IMR-90 (cell line): ENCODE measurements at regions not wholly inside any gene's neighbourhood (a gene's known extent, or its start where the extent isn't known, plus 50 kb on each side); places are given as distances from the start of the nearest gene placed in this dataset.

ENCODE experiments used
- ATAC-seq: fragments of 200-7000 bp; cut with Tn5 transposase; 2 replicates; pipeline ENCODE4 v1.9.1; 2020; ENCODE audit warnings: low read depth, mild to moderate bottlenecking, moderate library complexity
- BruUV-seq: library from RNA; stranded (reverse); fragments of 400-500 nt; replicated peaks from 2 replicates; lab custom pipeline; 2021; lab: Mats Ljungman, UMichigan
- CTCF ChIA-PET: fragments of 300-600 bp; formaldehyde crosslinking; extraction: SDS; loops from one replicate; lab custom pipeline; 2021; ENCODE audit warnings: antibody characterized with exemption; lab: Yijun Ruan, JAX
- POLR2A ChIA-PET: fragments of 300-600 bp; sonication (Branson Sonifier 250); formaldehyde crosslinking; loops from one replicate; lab custom pipeline; 2022; ENCODE audit warnings: antibody characterized with exemption; ENCODE audit not compliant: unreplicated experiment; lab: Charles Lee
- DNase-seq: peaks from one replicate; pipeline ENCODE4 v3.0.0; 2013
- H2AFZ ChIP-seq: replicated peaks from 2 replicates; pipeline ENCODE3; 2013; ENCODE audit warnings: low read length, mild to moderate bottlenecking; ENCODE audit not compliant: poor library complexity
- H2AK5ac ChIP-seq: 2 replicates; pipeline ENCODE4 v1.6.1; 2013; ENCODE audit warnings: low read depth, low read length, inconsistent platforms
- H2AK9ac ChIP-seq: replicated peaks from 2 replicates; pipeline ENCODE3; 2013; ENCODE audit warnings: mild to moderate bottlenecking, low read depth, low read length, moderate library complexity; ENCODE audit not compliant: poor library complexity
- H2BK120ac ChIP-seq: 2 replicates; pipeline ENCODE4 v1.6.1; 2013; ENCODE audit warnings: low read depth, low read length, inconsistent platforms
- H2BK15ac ChIP-seq: 3 replicates; pipeline ENCODE4 v1.6.1; 2013; ENCODE audit warnings: low read depth, low read length, inconsistent platforms
- H2BK20ac ChIP-seq: 2 replicates; pipeline ENCODE4 v1.6.1; 2013; ENCODE audit warnings: low read depth, mild to moderate bottlenecking, inconsistent platforms, low read length, moderate library complexity
- H2BK5ac ChIP-seq: 2 replicates; pipeline ENCODE4 v1.6.1; 2013; ENCODE audit warnings: mild to moderate bottlenecking, low read depth, low read length, inconsistent platforms; ENCODE audit not compliant: poor library complexity, severe bottlenecking
- H3K14ac ChIP-seq: replicated peaks from 2 replicates; pipeline ENCODE4 v1.6.1; 2013; ENCODE audit warnings: low read depth, low read length, inconsistent platforms
- H3K18ac ChIP-seq: 2 replicates; pipeline ENCODE4 v1.6.1; 2013; ENCODE audit warnings: low read depth, low read length, control low read depth
- H3K23ac ChIP-seq: 2 replicates; pipeline ENCODE4 v1.6.1; 2013; ENCODE audit warnings: low read depth, low read length, inconsistent platforms
- H3K27ac ChIP-seq: 2 replicates; pipeline ENCODE4 v1.5.1; 2013; ENCODE audit warnings: mild to moderate bottlenecking, control low read depth, low read length; ENCODE audit not compliant: insufficient read depth
- H3K27me3 ChIP-seq: 2 replicates; pipeline ENCODE4 v1.6.1; 2013; ENCODE audit warnings: low read length; ENCODE audit not compliant: control insufficient read depth, insufficient read depth
- H3K36me3 ChIP-seq: 2 replicates; pipeline ENCODE4 v1.6.1; 2013; ENCODE audit warnings: low read length, mixed read lengths; ENCODE audit not compliant: control insufficient read depth, insufficient read depth
- H3K4ac ChIP-seq: 2 replicates; pipeline ENCODE4 v1.6.1; 2013; ENCODE audit warnings: low read depth, low read length, inconsistent platforms
- H3K4me1 ChIP-seq: 2 replicates; pipeline ENCODE4 v1.6.1; 2013; ENCODE audit warnings: low read length, mixed read lengths; ENCODE audit not compliant: control insufficient read depth, insufficient read depth
- H3K4me2 ChIP-seq: 2 replicates; pipeline ENCODE4 v1.6.1; 2013; ENCODE audit warnings: low read depth, mild to moderate bottlenecking, control low read depth, low read length, moderate library complexity
- H3K4me3 ChIP-seq: 2 replicates; pipeline ENCODE4 v1.5.1; 2013; ENCODE audit warnings: low read depth, mild to moderate bottlenecking, control low read depth, low read length, moderate library complexity; ENCODE audit not compliant: insufficient read depth
- H3K56ac ChIP-seq: 2 replicates; pipeline ENCODE4 v1.6.1; 2013; ENCODE audit warnings: low read length, inconsistent platforms; ENCODE audit not compliant: insufficient read depth; ENCODE audit errors: extremely low read depth
- H3K79me1 ChIP-seq, 2 experiments: 2 replicates each; pipeline ENCODE4 v1.6.1; 2013; ENCODE audit warnings: low read length in 2 of 2, inconsistent platforms in 1 of 2, low read depth in 1 of 2
- H3K9ac ChIP-seq: 2 replicates; pipeline ENCODE4 v1.6.1; 2013; ENCODE audit warnings: low read depth, low read length, control low read depth
- H3K9me1 ChIP-seq: 2 replicates; pipeline ENCODE4 v1.6.1; 2013; ENCODE audit warnings: low read length, inconsistent platforms; ENCODE audit not compliant: insufficient read depth
- H3K9me3 ChIP-seq: 2 replicates; pipeline ENCODE4 v1.6.1; 2013; ENCODE audit warnings: low read length; ENCODE audit not compliant: control insufficient read depth, insufficient read depth
- H4K20me1 ChIP-seq: 2 replicates; pipeline ENCODE4 v1.6.1; 2013; ENCODE audit warnings: low read length, inconsistent platforms; ENCODE audit not compliant: insufficient read depth
- H4K5ac ChIP-seq: 2 replicates; pipeline ENCODE4 v1.6.1; 2013; ENCODE audit warnings: mild to moderate bottlenecking, low read depth, low read length, control low read depth
- H4K8ac ChIP-seq, 2 experiments: 2 replicates each; pipeline ENCODE4 v1.6.1; 2013; ENCODE audit warnings: low read depth in 2 of 2, low read length in 2 of 2, control low read depth in 1 of 2, inconsistent platforms in 1 of 2
- H4K91ac ChIP-seq: 2 replicates; pipeline ENCODE4 v1.6.1; 2013; ENCODE audit warnings: low read depth, low read length, inconsistent platforms; ENCODE audit not compliant: insufficient read depth
- BHLHE40 ChIP-seq: fragments of 150-350 bp; IDR thresholded peaks from 2 replicates; pipeline ENCODE4 v1.6.1; 2016; ENCODE audit warnings: mild to moderate bottlenecking, low read depth, low read length
- CEBPB ChIP-seq: IDR thresholded peaks from 2 replicates; pipeline ENCODE4 v1.6.1; 2012; ENCODE audit warnings: low read depth, low read length, improper control_type of control experiment
- CHD1 ChIP-seq: IDR thresholded peaks from 2 replicates; pipeline ENCODE4 v1.6.1; 2012; ENCODE audit warnings: low read depth, low read length, improper control_type of control experiment
- ELK1 ChIP-seq: fragments of 150-350 bp; IDR thresholded peaks from 2 replicates; pipeline ENCODE4 v1.6.1; 2016; ENCODE audit warnings: low read depth, mild to moderate bottlenecking, low read length, moderate library complexity, borderline replicate concordance
- FOS ChIP-seq: fragments of 150-350 bp; IDR thresholded peaks from 2 replicates; pipeline ENCODE4 v1.6.1; 2016; ENCODE audit warnings: low read depth, low read length
- MAFK ChIP-seq: IDR thresholded peaks from 2 replicates; pipeline ENCODE4 v1.6.1; 2012; ENCODE audit warnings: low read depth, low read length, improper control_type of control experiment
- MAZ ChIP-seq: IDR thresholded peaks from 2 replicates; pipeline ENCODE4 v1.6.1; 2012; ENCODE audit warnings: low read depth, mild to moderate bottlenecking, low read length, improper control_type of control experiment, moderate library complexity, borderline replicate concordance
- MXI1 ChIP-seq: IDR thresholded peaks from 2 replicates; pipeline ENCODE4 v1.6.1; 2012; ENCODE audit warnings: low read depth, mild to moderate bottlenecking, low read length, moderate library complexity, borderline replicate concordance
- NFE2L2 ChIP-seq: fragments of 150-350 bp; IDR thresholded peaks from 2 replicates; pipeline ENCODE4 v1.6.1; 2016; ENCODE audit warnings: low read depth, mild to moderate bottlenecking, low read length
- POLR2A ChIP-seq: IDR thresholded peaks from 2 replicates; pipeline ENCODE4 v1.6.1; 2012; ENCODE audit warnings: mild to moderate bottlenecking, low read depth, low read length
- RAD21 ChIP-seq: IDR thresholded peaks from 2 replicates; pipeline ENCODE4 v1.6.1; 2012; ENCODE audit warnings: low read length, improper control_type of control experiment
- RCOR1 ChIP-seq: IDR thresholded peaks from 2 replicates; pipeline ENCODE4 v1.6.1; 2012; ENCODE audit warnings: mild to moderate bottlenecking, low read length, improper control_type of control experiment; ENCODE audit not compliant: insufficient replicate concordance
- RFX5 ChIP-seq: IDR thresholded peaks from 2 replicates; pipeline ENCODE4 v1.8.0; 2012; ENCODE audit warnings: low read depth, mild to moderate bottlenecking, low read length, moderate library complexity
- SMC3 ChIP-seq: fragments of 150-350 bp; IDR thresholded peaks from 2 replicates; pipeline ENCODE4 v1.6.1; 2016; ENCODE audit warnings: low read depth, mild to moderate bottlenecking, antibody characterized with exemption, low read length, moderate library complexity
- WGBS, 2 experiments: methylation state at CpG; one replicate each; pipeline versions ENCODE4 v1.1.5 to v1.1.7; 2013; ENCODE audit warnings: missing lambda C conversion rate in 2 of 2; ENCODE audit not compliant: insufficient read length in 1 of 2; ENCODE audit errors: extremely low coverage in 2 of 2; 5-methylcytosine and 5-hydroxymethylcytosine counted together
- dilution Hi-C: fragments of 300-500 bp; cut with HindIII; formaldehyde crosslinking; loops from one replicate; pipeline ENCODE4 v1.14.3; 2018; ENCODE audit warnings: low sequenced_read_pairs; ENCODE audit not compliant: unreplicated experiment
- in situ Hi-C: fragments of 300-500 bp; cut with MboI; formaldehyde crosslinking; loops from 3 replicates; pipeline ENCODE4 v1.14.3; 2019; ENCODE audit warnings: low sequenced_read_pairs, inconsistent platforms, mixed read lengths
- intact Hi-C: fragments of 100-400 bp; cut with micrococcal nuclease; formaldehyde crosslinking; loops from 2 replicates; pipeline ENCODE4 v1.10.0; 2022
- TF ChIP-seq, protein P1 (sequence below): conservative IDR thresholded peaks from 2 replicates; pipeline ENCODE4 v1.5.1; 2012; ENCODE audit warnings: mild to moderate bottlenecking, low read depth, low read length, improper control_type of control experiment
- TF ChIP-seq, protein P2 (sequence below): fragments of 150-350 bp; IDR thresholded peaks from 2 replicates; pipeline ENCODE4 v1.6.1; 2017; ENCODE audit warnings: mild to moderate bottlenecking, antibody characterized with exemption, low read length, low read depth

DNA sequence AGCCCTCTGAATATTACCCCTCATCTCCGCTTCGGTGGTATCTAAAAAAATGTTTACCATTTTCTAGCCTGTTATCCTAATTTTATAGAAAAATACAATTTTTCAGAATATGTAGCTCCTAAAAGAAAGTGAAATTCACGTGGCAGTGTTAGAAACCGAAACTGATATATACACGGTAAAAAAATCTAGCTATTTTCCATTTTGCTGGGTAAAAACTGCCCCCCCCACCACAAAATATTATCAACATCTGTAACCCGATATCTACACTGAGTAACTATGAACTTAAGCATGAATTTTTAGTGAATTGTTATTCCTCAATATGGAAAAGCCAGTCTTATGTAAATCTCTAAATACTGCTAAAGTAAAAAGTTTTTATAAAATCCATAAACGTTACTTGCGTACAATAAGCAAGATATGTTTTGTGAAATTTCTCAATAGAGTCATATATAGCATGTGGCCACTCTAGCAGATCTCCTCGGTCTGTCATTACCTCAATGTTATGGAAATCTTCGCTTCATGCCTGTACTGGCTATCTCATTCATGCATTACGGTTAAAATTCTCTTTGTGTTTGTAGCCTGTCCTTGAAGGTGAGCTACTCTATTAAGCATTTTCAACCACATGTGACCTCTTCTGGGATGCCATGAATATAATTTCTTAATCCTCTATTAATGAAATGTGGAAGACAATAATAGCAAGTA lies 524.2 kb downstream of the TRIB2 start:
- no peaks in the 10 kb centered on the region for H3K4me1 ChIP-seq
- H4K20me1 ChIP-seq: no peaks in the 10 kb centered on the region
- no peak overlapping the region for H3K23ac ChIP-seq
- WGBS, 2 experiments: no CpG with 5 or more reads among the region's 11 CpGs
- no peak overlapping the region for H3K4ac ChIP-seq
- H3K4me3 ChIP-seq: no peak overlapping the region
- H3K14ac ChIP-seq: no peak overlapping the region
- H3K27ac ChIP-seq: no peak overlapping the region
- H2AK5ac ChIP-seq: no peak overlapping the region
- H4K91ac ChIP-seq: no peak overlapping the region
- dilution Hi-C loops: no loop called here
- H3K9ac ChIP-seq: no peak overlapping the region
- no peak overlapping the region for H3K4me2 ChIP-seq
- no peak overlapping the region for H2BK15ac ChIP-seq
- no TSS peak for BruUV-seq
- no peak overlapping the region for H3K18ac ChIP-seq
- H3K79me1 ChIP-seq: no peaks in the 10 kb centered on the region
- H3K27me3 ChIP-seq: no peaks in the 10 kb centered on the region
- ChIA-PET POLR2A (no interaction called here), CTCF (no interaction called here)
- no peak overlapping the region for H3K56ac ChIP-seq
- no peak overlapping the region for H2AFZ ChIP-seq
- no peak overlapping the region for H2BK120ac ChIP-seq
- no peak overlapping the region for H4K8ac ChIP-seq
- H2AK9ac ChIP-seq: no peak overlapping the region
- no peak for DNase-seq
- in situ Hi-C loops: no loop called here
- ATAC-seq: no peak
- H3K36me3 ChIP-seq: no peaks in the 10 kb centered on the region
- no peaks in the 10 kb centered on the region for H3K9me1 ChIP-seq
- no peaks in the 10 kb centered on the region for H3K9me3 ChIP-seq
- intact Hi-C loops: no loop called here
- no peak overlapping the region for H2BK20ac ChIP-seq
- no peak overlapping the region for H2BK5ac ChIP-seq
- TF ChIP-seq BHLHE40 (no peak), FOS (no peak), SMC3 (no peak), CEBPB (no peak), RCOR1 (no peak), MAFK (no peak), RAD21 (no peak), MAZ (no peak), ELK1 (no peak), CHD1 (no peak), MXI1 (no peak), RFX5 (no peak), POLR2A (no peak), NFE2L2 (no peak)
- TF ChIP-seq, protein P1, sequence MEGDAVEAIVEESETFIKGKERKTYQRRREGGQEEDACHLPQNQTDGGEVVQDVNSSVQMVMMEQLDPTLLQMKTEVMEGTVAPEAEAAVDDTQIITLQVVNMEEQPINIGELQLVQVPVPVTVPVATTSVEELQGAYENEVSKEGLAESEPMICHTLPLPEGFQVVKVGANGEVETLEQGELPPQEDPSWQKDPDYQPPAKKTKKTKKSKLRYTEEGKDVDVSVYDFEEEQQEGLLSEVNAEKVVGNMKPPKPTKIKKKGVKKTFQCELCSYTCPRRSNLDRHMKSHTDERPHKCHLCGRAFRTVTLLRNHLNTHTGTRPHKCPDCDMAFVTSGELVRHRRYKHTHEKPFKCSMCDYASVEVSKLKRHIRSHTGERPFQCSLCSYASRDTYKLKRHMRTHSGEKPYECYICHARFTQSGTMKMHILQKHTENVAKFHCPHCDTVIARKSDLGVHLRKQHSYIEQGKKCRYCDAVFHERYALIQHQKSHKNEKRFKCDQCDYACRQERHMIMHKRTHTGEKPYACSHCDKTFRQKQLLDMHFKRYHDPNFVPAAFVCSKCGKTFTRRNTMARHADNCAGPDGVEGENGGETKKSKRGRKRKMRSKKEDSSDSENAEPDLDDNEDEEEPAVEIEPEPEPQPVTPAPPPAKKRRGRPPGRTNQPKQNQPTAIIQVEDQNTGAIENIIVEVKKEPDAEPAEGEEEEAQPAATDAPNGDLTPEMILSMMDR: no peak
- TF ChIP-seq, protein P2, sequence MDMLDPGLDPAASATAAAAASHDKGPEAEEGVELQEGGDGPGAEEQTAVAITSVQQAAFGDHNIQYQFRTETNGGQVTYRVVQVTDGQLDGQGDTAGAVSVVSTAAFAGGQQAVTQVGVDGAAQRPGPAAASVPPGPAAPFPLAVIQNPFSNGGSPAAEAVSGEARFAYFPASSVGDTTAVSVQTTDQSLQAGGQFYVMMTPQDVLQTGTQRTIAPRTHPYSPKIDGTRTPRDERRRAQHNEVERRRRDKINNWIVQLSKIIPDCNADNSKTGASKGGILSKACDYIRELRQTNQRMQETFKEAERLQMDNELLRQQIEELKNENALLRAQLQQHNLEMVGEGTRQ: no peak
- no peak overlapping the region for H4K5ac ChIP-seq
